A673 (cell line): ENCODE measurements at regions not wholly inside any gene's neighbourhood (a gene's known extent, or its start where the extent isn't known, plus 50 kb on each side); places are given as distances from the start of the nearest gene placed in this dataset.
A peak's percentile ranks its signal among the peaks of the same experiment; 100 is the strongest.

Experiments
- BruUV-seq: library from RNA; stranded (reverse); fragments of 400-500 nt; replicated peaks from 2 replicates; lab custom pipeline; 2021; lab: Mats Ljungman, UMichigan
- CTCF ChIA-PET: fragments of 300-600 bp; sonication (Branson Sonifier 250); formaldehyde crosslinking; loops from one replicate; lab custom pipeline; 2022; ENCODE audit warnings: antibody characterized with exemption; lab: Charles Lee
- POLR2A ChIA-PET: fragments of 300-600 bp; sonication (Branson Sonifier 250); formaldehyde crosslinking; loops from one replicate; lab custom pipeline; 2022; ENCODE audit warnings: antibody characterized with exemption; ENCODE audit not compliant: low non-redundant PET; lab: Charles Lee
- DNase-seq: peaks from one replicate; pipeline ENCODE4 v3.0.0-alpha.2; 2015; ENCODE audit warnings: low spot score
- H3K27ac ChIP-seq: fragments of 200-600 bp; sonication (generic); 2 replicates; pipeline ENCODE4 v1.5.1; 2016; ENCODE audit warnings: mixed run types, low read depth, mild to moderate bottlenecking, mixed read lengths, antibody characterized with exemption, low read length; ENCODE audit not compliant: poor library complexity, severe bottlenecking
- H3K27me3 ChIP-seq: fragments of 200-600 bp; sonication (generic); replicated peaks from 2 replicates; pipeline ENCODE4 v1.6.1; 2017; ENCODE audit warnings: mixed run types, low read depth, mild to moderate bottlenecking, mixed read lengths, antibody characterized with exemption, low read length; ENCODE audit not compliant: insufficient read depth, poor library complexity
- H3K36me3 ChIP-seq: fragments of 200-600 bp; sonication (generic); 2 replicates; pipeline ENCODE4 v1.6.1; 2016; ENCODE audit warnings: mixed run types, mild to moderate bottlenecking, mixed read lengths, antibody characterized with exemption, low read length; ENCODE audit not compliant: insufficient read depth, poor library complexity, severe bottlenecking
- H3K4me1 ChIP-seq: fragments of 200-600 bp; sonication (generic); 2 replicates; pipeline ENCODE4 v1.6.1; 2017; ENCODE audit warnings: mixed run types, mild to moderate bottlenecking, mixed read lengths, antibody characterized with exemption, low read length; ENCODE audit not compliant: insufficient read depth, poor library complexity, severe bottlenecking
- H3K4me3 ChIP-seq: fragments of 200-600 bp; sonication (generic); 2 replicates; pipeline ENCODE4 v1.5.1; 2016; ENCODE audit warnings: low read depth, mixed run types, mild to moderate bottlenecking, mixed read lengths, low read length; ENCODE audit not compliant: poor library complexity, severe bottlenecking
- H3K9me3 ChIP-seq: fragments of 200-600 bp; sonication (generic); 2 replicates; pipeline ENCODE4 v1.6.1; 2016; ENCODE audit warnings: mixed run types, low read depth, mild to moderate bottlenecking, mixed read lengths, antibody characterized with exemption, low read length; ENCODE audit not compliant: poor library complexity, severe bottlenecking
- CTCF ChIP-seq: fragments of 300-800, 200-600 bp; sonication (generic); conservative IDR thresholded peaks from 2 replicates; pipeline ENCODE4 v1.5.1; 2017; ENCODE audit warnings: low read depth, mild to moderate bottlenecking, antibody characterized with exemption, low read length, moderate library complexity, mixed read lengths
- EZH2 ChIP-seq: fragments of 200-600 bp; sonication (generic); IDR thresholded peaks from 2 replicates; pipeline ENCODE4 v1.6.1; 2017; ENCODE audit warnings: borderline replicate concordance, low read depth, mild to moderate bottlenecking, mixed read lengths, antibody characterized with exemption, low read length; ENCODE audit not compliant: poor library complexity, severe bottlenecking
- intact Hi-C: fragments of 100-400 bp; cut with micrococcal nuclease; formaldehyde crosslinking; loops from one replicate; pipeline ENCODE4 v1.10.0; 2022; ENCODE audit not compliant: unreplicated experiment

DNA sequence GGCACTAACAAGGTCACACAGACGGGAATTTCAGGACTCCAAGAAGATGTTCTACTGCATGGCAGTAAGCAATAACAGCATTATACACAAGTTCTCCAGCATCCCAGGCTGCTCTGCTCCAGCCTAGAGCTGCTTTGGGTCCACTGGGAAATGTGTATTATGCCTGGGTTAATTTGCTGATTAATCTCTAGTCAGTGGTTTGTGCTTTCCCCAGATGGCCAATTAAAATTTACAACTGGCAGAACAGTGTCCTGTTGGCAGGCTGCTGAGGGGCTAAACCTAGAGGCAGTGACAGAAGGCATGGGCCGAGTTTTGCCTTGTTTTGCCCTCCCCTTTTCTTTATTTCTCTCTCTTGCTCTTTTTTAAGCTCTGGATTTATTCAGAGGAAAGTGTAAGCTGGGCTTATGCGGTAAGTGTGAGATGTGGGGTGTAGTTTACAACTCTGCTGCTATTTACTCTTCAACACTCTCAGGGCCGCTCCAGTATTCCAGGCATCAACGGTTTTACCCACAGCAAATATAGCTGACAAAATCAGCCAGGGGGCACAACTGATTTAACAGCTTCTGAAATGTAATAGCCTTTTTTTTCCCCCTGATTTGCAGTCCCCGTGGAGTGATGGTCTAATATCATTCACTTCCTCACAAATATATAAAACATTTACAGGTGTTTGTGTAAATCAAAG lies 348.0 kb downstream of the GPD2 start:
- H3K4me1 ChIP-seq, result no peaks in the 10 kb centered on the region
- H3K9me3 ChIP-seq, result no peaks in the 10 kb centered on the region
- peak; percentile 1 for DNase-seq
- TF ChIP-seq CTCF (no peak), EZH2 (no peak)
- H3K27me3 ChIP-seq, result no peaks in the 10 kb centered on the region
- no peak overlapping the region for H3K4me3 ChIP-seq
- intact Hi-C loops, result no loop called here
- ChIA-PET POLR2A (no interaction called here), CTCF (no interaction called here)
- no peaks in the 10 kb centered on the region for H3K36me3 ChIP-seq
- no TSS peak for BruUV-seq
- no peak overlapping the region for H3K27ac ChIP-seq

GRCh38 chr2:156787517-156787916 lies 351.3 kb downstream of the GPD2 start:
- intact Hi-C loops, result no loop called here
- Histone ChIP-seq H3K27me3 (no peaks in the 10 kb centered on the region), H3K4me1 (no peaks in the 10 kb centered on the region), H3K27ac (no peak overlapping the region), H3K4me3 (no peak overlapping the region), H3K9me3 (no peaks in the 10 kb centered on the region), H3K36me3 (no peaks in the 10 kb centered on the region)
- POLR2A ChIA-PET, result no interaction called here
- no TSS peak for BruUV-seq
- TF ChIP-seq CTCF, result no peak
- TF ChIP-seq EZH2, result no peak
- CTCF ChIA-PET, result no interaction called here
- DNase-seq, result no peak

DNA sequence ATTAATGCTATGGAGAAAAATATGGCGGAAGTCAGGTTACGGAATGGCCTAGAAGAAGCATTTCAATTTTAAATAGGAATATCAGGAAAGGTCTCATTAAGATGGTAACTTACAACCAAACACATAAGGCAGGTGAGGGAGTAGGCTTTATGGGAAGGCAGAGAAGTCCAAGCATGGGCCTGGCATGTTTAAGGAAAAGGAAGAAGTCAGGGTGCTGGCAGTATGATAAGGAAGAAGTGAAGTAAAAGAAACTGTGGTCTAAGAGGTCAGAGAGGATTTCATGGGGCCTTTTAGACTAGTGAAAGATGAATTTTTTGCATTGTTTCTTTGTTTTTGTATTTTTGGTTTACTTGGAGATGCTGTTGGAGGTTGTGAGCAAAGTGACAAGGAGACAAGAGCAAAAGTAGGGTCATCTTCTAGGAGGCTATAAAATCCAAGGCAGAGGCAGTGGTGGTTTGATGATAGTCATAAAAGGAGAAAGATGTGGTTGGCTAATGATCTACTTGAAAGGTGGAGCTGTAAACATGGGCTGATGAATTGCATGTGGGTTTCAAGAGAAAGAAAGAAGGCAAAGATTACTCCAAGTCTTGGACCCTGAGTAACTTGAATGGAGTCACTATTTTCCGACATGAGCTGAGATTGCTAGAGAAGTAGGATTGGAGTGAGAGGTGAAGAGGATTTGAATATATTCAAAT lies 354.3 kb downstream of the GPD2 start:
- no peak for DNase-seq
- Histone ChIP-seq H3K4me3 (no peak overlapping the region), H3K4me1 (no peaks in the 10 kb centered on the region), H3K27ac (no peak overlapping the region), H3K9me3 (no peaks in the 10 kb centered on the region), H3K36me3 (no peaks in the 10 kb centered on the region), H3K27me3 (no peaks in the 10 kb centered on the region)
- intact Hi-C loops, result no loop called here
- no peak for TF ChIP-seq EZH2
- BruUV-seq, result no TSS peak
- ChIA-PET POLR2A (no interaction called here), CTCF (no interaction called here)
